OCI-LY7 (cell line): ENCODE measurements at regions not wholly inside any gene's neighbourhood (a gene's known extent, or its start where the extent isn't known, plus 50 kb on each side); places are given as distances from the start of the nearest gene placed in this dataset.

Experiments
- EZH2phosphoT487 ChIP-seq: fragments of 200-600 bp; sonication (generic); IDR thresholded peaks from 2 replicates; pipeline ENCODE4 v1.6.1; 2018; ENCODE audit warnings: low read depth, borderline replicate concordance, mild to moderate bottlenecking, mixed run types, antibody characterized with exemption, low read length, moderate library complexity, mixed read lengths
- TF ChIP-seq, protein P1 (sequence below): fragments of 200-600 bp; sonication (generic); conservative IDR thresholded peaks from 2 replicates; pipeline ENCODE4 v1.5.1; 2014; ENCODE audit warnings: mild to moderate bottlenecking, antibody characterized with exemption, low read length, moderate library complexity, mixed read lengths

DNA sequence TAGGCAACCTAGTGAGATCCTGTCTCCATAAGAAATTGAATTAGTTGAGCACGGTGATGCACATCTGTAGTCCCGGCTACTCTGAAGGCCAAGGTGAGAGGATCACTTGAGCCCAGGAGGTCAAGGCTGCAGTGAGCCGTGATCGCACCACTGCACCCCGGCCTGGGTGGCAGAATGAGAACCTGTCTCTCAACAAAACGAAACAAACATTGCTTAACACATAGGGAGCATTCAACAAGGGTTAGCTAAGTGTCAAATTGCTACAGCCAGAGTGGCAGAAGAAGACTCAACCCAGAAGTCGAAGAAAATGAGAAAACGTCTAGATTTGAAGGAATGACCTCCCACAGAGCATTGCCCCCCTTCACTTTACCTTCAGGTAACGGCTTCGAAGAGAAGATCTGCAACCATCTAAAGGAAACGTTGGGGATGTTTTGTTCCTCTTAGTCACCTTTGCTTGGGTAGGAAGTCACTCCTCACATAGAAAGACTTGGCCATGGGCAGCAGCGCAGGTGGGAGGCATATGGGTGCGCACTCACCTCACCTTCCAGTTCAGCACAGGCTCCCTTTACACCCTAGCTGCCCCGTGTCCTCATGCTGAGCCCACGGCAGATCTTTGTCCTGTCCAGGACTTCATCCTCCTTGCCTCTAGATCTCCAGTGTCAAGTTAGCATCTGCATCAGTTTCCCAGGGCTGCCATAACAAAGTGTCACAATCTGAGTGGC, 63.7 kb upstream of the SHLD1 start:
- TF ChIP-seq, protein P1, sequence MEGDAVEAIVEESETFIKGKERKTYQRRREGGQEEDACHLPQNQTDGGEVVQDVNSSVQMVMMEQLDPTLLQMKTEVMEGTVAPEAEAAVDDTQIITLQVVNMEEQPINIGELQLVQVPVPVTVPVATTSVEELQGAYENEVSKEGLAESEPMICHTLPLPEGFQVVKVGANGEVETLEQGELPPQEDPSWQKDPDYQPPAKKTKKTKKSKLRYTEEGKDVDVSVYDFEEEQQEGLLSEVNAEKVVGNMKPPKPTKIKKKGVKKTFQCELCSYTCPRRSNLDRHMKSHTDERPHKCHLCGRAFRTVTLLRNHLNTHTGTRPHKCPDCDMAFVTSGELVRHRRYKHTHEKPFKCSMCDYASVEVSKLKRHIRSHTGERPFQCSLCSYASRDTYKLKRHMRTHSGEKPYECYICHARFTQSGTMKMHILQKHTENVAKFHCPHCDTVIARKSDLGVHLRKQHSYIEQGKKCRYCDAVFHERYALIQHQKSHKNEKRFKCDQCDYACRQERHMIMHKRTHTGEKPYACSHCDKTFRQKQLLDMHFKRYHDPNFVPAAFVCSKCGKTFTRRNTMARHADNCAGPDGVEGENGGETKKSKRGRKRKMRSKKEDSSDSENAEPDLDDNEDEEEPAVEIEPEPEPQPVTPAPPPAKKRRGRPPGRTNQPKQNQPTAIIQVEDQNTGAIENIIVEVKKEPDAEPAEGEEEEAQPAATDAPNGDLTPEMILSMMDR = no peak
- no peak for TF ChIP-seq EZH2phosphoT487
